NOMO-1 treated with DMSO at 0.1 percent for 48 hours (cell line): ENCODE measurements at regions not wholly inside any gene's neighbourhood (a gene's known extent, or its start where the extent isn't known, plus 50 kb on each side); places are given as distances from the start of the nearest gene placed in this dataset.
A peak's percentile ranks its signal among the peaks of the same experiment; 100 is the strongest.

Experiments
- DNase-seq: peaks from one replicate; lab custom pipeline; 2025; ENCODE audit not compliant: unreplicated experiment; lab: John Stamatoyannopoulos, UW

DNA sequence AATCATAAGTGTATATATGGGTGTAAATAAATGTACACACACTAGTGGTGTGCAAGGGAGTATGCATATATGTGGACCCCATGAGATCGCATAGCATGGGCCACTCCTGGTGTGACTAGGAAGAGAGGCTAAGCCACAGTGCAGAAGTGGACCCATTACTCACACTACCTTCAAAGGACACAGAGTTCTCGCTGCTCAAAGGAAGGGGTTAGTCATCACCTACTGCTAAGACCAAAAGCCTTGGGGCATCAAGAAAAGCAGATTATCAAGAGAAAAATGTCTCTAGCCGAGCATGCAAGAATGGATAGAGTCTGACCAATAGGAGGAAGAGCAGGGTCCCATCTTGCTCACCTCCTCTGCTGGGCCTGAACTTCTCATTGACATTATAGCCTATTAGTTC is 195.5 kb downstream of the MAFB start:
- peak; percentile 24 for DNase-seq

DNA sequence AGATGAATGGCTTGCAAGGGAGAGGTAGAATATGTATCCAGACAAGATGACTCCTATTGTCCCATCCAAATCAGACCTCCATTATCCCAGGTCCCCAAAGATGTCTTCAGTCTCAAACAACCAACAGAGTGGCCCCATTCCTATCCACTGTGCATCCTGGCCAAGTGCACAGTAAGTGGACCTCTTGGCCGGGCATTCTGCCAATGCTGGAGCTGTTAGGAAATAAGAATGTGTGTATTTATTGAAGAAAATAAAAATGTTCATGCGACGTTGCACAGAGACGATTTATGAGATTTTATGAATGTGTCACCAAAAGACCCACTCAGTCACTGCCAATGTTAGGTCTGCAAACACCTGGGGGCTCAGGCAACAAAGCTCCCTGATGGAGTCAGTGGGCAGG is 196.0 kb downstream of the MAFB start:
- DNase-seq = no peak

DNA sequence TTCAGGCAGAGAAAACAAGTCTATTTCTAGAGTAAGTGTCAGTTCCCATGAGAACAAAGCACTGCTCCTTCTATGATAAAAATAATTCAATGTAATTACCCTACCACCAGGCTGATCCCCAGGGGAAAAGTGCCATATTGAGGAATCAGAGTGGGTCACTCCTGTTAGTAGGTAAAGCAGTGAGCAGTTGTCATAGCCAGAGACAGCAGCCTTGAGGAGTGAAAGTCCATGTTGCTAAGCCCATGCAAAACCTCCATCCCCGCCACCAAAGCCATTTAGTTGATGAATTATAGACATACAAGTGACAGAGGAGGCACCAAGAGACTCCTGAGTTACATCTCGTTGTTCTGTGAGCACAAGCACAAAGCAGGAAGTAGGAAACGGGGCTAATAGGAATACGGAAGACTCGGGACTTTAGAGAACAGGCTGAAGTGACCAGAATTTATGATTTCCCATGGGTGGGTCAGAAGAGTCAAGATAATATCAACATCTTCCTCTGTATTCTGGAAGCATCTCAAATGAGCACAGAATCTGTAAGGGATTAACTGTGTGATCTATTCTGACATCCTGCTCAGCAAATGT is 197.9 kb downstream of the MAFB start:
- no peak for DNase-seq

DNA sequence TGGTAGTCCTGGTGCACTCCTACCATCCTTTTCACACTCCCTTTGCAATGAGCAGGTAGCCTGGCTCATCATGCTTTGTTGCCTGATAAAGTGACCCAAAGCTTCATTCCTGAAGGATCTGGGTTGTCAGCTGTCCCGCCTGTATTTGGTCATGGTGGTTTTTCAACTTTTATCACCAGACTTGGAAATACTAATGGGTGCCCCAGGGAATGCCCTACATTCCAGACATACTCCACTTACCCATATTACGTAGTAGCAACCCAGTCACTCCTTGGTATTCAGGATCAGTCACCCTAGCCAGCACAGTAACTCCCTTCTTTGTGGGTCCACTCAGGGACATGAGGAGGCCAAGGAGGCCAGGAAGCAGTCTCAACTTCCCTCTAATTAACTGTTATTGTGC is 199.2 kb downstream of the MAFB start:
- DNase-seq = no peak

DNA sequence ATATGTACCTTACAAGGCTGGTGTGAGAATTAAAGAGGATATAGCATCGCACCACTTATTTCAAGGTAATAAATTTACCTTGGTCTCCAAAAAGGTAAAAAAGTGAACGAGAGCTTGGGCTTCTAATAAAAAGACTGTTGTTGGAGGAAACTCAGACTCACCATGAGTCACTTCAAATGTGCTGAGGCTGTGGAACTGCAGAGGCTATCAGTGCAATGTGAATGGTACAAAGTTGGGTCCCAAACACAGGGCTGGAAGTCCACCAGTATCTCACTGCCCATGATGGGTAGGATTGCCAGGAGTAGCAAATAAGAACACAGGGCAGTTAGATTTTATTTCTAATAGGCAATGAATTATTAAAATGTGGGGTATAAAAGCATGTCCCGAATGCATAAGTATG is 200.6 kb downstream of the MAFB start:
- no peak for DNase-seq

DNA sequence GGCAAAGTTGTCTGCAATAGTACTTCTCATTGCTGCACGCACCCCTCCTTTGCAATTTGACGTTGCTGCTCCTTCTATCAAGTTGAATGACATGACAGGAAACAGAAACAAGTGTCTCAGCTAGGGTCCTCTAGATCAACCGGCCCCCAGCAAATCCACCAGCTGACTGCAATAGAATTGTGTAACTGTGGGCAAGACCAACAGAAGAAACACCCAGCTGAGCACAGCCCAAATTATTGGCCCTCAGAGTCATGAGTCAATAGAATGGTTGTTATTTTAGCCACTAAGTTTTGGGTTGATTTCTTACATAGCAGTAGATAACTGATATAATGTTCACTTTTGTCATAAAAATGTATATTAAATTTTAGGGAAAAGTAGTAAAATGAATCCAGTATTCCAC is 202.7 kb downstream of the MAFB start:
- peak; percentile 40 for DNase-seq

DNA sequence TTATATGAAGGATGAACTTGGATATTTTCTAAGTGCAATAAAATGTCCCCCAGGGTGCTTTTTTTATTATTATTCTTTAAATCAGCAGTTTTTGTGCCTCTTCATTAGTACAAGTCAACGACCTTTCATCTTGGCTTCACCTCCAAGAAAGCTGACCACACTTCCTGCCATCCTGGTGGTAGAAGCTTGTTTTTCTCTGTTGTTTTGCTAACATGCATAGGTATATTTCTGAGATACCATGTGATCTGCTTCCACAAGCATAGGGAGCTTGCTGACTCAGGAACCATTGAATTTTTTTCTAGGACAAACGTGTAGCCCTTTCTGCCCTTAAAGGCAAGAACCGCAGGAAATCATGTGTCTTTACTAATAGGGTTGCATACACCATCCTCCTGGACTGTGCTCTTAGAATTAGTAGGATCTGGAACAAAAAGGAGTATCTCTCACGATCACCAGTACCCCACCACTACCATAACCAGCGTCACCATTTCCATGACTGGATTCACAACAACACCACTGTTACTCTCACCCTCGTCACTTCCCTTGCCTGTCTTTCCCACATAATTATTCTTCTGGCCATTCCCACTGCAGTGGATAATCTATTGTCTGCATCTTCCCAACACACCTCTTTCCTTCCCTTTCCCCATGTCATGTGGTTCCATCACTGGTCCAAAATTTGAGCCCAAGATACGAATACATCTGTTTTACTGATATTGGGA is 207.1 kb downstream of the MAFB start:
- DNase-seq = no peak

DNA sequence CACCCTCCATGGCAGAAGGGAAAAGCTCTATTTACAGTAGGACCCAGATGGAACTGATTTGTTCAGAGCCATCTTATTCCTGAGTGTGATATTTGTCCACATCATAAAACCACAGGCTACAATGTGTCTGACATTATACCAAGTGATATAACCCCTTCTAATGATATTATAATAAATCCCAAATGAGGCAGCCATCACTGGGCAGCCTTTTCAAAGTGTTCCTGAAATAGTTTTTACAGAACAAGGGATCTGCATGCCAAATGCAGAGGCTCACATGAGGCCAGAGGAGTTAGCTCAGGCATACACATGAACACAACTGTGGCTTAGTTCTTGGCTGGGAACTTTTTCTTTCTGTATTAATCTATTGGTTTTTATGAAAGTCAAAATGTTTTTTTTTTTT is 207.7 kb downstream of the MAFB start:
- DNase-seq = no peak

DNA sequence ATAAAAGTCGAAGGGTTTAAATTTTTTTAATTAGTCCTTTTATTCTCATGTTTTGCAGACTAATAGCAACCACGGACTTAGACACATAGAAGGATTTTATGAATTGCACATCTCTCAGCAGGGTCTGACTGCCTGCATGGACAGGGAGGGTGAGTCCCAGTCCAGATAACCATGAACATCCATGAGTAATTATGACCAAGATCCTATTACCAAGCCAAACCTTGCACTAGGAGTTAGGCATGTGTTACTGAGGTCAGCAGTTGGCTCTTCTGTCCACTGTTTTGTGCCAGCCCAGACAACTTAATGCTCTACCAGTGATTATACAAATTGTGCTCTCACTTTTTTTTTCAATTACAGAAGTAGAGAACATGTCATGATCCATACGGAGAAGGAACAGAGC is 211.2 kb downstream of the MAFB start:
- no peak for DNase-seq

DNA sequence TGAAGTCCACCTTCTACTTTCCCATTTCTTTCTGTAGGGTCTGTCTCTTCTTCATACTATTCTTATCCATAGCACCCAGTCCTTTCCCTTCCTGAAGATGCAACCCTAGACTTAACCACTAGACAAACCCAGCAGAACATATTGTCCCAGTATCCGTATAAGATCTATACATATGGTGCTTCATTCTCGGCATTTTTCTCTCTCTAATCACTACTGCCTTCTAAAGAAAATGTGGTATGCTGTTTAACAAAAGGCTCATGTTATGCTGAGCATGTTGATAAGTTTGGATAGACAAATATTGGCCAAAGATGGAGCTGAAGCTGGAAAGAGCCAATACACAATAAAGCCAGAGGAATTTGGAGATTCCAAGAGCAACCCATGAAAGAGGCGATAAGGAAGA is 212.6 kb downstream of the MAFB start:
- DNase-seq = no peak

DNA sequence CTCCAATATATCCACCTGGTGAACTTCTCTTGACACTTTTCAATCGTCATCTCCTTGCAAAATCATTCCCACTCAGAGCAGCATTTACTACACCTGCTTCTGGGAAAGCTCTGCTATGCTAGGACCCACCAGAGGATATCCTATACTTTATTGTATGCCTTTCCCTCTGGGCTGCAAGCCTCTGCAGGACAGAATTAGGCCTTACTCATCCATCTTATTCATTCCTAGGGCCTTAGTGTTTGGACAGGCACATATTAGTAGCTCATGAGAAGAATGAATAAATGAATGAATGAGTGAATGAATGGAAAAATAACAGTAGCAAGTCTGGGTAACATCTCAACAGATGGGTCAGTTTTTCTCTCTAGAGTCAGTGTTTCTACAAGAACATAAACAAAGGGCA is 216.1 kb downstream of the MAFB start:
- no peak for DNase-seq

DNA sequence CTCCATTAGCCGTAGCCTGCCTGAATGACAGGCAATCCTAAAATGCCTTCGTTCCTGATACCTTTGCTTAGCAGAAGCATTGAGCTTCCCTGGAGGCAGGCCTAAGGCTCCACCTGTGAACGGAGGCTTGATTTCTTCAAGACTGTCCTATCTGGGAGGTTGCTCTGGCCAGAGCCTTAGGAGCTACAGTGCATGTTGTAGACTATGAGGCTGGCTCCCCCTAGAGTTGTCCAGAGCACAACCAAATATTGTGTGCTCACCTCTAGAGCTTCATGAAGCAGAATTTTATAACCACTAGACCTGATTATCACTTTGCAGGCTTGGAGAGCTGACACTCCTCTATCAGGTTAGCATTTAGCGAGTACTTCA is 217.8 kb downstream of the MAFB start:
- peak; percentile 35 for DNase-seq

DNA sequence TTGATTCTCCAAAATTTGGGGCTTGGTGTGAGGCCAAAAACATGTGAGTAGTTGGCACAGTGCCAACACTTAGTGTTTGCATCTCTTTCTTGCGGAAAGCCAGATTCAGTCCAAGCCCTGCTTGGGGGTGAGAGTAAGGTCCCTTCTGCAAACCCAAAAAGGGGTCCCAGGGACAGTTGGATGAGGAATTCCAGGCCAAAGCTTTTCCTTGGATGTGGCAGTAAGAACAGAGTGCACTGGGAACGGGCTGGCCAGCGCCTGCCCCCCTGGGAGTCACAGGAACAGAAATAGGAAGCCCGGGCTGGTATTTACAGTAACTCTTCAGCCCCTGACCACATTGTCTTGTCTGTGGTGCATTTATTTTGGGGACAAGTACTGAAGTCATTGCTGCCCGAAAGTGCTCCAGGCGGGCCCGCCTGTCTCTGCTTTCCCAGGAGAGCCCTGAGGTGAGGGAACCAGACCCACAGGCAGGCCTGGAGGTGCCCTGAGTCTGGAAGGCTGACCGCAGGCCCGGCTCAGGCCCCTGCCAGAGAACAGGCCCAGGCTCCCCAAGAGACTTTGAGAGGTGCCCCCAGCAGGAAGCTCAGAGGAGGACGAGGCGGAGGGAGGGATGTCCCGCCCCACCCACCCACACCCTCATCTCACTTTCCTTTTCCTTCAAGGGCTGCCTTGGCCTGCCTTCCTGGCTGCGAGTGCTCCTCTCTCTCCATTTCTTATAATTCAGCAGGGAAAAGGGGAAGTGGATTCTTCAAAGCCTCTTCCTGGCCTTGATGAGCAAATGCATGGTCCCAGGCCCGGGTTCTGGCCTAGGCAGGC is 218.4 kb downstream of the MAFB start:
- peak; percentile 26 for DNase-seq

DNA sequence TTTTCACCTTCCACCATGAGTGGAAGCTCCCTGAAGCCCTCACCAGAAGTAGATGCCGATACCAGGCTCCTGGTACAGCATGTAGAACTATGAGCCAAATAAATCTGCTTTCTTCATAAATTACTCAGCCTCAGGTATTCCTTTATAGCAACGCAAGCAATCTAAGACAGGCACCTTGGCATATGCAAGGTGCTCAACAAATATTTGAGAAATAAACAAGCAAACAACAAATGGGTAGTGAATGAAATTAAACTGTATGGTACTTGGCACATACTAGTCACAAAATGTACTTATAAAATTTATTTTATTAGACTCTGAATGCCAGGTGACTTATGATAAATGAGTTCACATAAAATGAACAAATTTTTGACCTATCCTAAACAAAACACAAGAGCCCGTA is 220.3 kb downstream of the MAFB start:
- no peak for DNase-seq

DNA sequence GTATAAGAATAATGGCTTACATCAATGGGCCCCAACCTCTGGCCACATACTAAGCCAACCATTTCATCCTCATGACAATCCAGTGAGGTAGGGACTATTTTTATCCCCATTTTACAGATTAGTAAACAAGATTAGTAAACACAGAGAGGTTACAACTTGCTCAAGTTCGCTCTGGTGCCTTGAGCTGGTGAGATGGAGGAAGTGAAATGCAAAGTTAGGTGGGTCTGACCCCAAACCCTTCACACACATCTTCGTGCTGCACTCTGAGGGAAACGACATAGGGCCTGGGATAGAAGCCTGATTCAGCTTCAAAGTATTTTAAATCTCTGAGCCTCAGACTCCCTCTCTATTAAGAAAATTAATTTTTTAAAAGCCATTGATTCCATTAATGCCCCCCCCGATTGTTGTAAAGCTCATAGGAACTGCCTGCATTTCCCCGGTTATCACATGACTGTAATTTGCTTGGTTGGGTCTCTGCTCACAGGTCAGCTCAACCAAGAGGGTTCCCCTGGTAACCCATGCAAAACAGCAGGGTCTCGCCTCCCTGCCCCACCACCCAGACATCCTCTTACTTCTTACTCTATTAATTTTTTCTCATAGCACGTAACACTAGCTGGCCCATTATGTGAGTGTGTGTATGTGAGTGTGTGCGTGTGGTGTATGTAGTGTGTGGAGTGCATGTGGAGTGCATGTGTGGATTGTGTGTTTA is 221.2 kb downstream of the MAFB start:
- no peak for DNase-seq

DNA sequence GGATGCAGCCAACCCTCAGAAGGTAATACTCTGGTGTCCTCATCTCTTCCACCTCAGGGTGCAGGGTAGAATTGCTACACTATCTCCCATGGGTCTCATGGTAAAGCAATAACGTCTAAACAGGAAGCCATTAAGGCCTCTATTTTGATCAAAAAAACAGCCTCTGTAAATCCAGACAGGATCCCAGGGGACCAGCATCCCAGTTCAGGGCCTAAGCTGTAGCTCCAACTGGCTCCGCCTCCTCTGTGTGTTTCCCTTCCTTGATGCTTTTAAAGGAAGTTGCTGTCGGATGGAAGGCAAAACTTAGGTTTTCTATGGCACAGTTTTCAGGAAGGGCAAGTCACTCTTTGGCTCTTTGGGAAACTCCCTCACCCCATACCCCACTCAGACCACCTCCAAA is 222.0 kb downstream of the MAFB start:
- DNase-seq = no peak

DNA sequence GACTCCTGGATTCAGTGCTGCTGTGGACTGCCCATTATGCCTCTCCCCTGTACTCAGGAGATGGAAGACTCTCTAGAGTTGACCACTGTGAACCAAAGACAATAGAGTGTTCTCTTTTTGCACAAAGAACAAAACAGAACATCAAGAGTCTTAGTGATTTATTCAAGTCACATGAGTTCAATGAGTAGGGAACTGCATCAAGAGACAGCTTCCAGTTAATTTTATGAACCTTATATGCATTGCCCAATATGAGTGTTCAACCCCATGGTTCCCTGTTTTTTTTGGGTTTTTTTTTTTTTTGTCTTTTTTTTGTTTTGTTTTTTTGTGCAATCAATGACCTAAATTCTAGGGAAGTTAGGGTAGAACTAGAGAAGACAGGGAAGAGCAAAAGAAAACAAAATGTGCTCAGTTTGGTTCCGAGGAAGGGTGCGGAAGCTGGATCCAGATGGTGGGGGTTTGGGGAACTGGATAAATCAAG is 224.3 kb downstream of the MAFB start:
- DNase-seq = peak; percentile 52

DNA sequence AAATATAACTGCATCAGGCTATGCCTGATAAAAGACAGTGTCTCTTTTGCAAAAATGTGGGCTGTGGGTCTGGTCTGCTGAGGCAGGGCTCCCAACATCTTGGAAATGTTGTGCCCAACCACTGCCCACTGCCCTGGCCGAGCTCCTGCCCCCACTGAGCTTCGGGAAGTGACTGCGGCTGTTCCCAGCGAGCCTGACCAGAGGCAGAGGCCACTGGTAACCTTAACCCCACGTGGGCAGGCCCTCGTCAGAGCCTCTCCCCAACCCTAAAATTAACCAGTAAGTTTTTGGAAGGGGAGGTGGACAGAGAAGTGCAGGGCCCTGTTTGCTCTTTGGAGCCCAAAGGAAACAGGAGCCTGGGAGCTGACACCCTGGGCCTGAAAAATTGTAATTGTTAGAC is 225.9 kb downstream of the MAFB start:
- no peak for DNase-seq

DNA sequence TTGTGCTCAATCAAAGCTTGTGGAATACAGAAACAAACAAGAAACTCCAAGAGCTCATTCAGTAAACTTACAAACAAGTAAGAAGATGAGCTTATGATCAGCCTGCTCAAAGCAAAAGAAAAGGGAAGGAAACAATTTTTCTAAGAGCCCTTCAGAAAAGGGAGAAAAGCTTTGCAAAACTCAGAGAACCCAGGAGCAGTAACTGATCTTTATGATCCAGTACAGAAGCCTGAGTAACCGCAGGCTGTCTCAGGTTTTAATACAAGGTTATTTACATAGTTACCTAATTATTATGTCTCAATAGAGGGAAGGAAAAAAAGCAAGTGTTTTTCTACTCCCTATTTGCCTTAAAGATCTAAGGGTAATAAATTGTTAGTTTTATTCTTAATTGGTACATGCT is 226.5 kb downstream of the MAFB start:
- peak; percentile 78 for DNase-seq

DNA sequence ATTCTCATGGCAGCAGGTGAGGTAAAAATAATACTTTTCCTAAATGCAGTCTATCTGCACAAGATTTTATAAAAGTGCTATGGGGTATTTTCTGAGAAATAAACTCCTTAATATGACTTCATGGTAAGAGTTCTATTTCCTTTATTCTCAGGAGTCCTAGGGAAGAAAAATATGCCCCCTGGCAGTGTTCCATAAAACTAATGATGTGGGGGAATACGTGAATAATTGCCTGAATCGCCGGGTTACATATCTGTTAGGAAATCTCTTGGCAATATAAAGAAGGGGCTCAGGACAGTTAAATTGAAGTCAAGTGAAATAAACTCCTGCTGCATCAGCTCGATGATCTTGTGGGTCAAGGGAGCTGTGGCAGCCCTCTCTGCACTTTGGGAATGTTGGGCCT is 229.7 kb downstream of the MAFB start:
- no peak for DNase-seq

DNA sequence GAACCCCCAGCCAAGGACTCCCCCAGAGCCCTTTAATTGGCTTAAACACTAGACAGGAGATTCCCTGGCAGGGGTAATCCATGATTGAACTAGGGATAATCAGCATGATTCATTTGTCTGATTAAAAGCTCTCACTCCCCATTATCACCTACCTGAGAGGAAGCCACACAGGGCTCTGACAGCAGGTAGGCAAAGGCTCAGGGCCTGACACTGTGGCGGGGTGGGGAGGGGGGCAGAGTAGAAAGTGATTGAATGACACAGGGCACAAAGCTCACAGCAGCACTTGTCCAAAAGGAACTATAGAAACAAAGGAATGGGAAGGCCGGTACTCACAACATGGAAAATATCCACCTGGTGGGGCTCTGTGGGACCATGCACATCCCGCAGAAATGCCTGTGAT is 231.6 kb downstream of the MAFB start:
- no peak for DNase-seq

DNA sequence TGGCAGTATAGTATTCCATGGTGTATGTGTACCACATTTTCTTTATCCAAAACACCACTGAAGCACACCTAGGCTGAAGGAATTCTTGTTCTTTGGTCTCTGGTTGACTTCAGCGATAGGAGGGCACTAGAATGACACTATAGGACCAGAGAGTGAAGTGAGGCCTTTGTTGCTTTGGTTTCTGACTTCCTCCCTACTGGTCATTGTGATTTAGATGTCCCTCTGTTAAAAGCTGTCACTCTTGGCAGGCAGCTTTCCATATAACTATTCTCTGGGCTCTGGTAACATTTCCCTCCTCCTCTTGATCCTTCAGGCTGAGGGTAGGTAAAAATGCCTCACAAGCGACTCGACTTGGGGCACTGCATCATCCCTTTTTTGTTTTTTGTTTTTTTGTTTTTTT is 236.3 kb downstream of the MAFB start:
- DNase-seq = no peak
